CD4-positive, alpha-beta T cell treated with Interferon alpha-2 for 1 hour (primary cell): ENCODE measurements at regions not wholly inside any gene's neighbourhood (a gene's known extent, or its start where the extent isn't known, plus 50 kb on each side); places are given as distances from the start of the nearest gene placed in this dataset.
A peak's percentile ranks its signal among the peaks of the same experiment; 100 is the strongest.

Experiments used
- DNase-seq, 2 donors: peaks; one replicate each; pipeline ENCODE4 v3.0.0-alpha.2; 2020 to 2022

- no peak for DNase-seq
These were observed 331.6 kb upstream of the PTGER4 start for GRCh38 chr5:40347981-40348725.

GRCh38 chr5:40346901-40347300, 332.8 kb upstream of the PTGER4 start:
- no peak for DNase-seq

- peak in 1 of 2 donors; percentile 54 for DNase-seq
These were observed 341.3 kb upstream of the PTGER4 start for GRCh38 chr5:40338434-40338833.

- DNase-seq, result no peak
These were observed 345.5 kb upstream of the PTGER4 start for GRCh38 chr5:40334242-40334635.

GRCh38 chr5:40333459-40334241, 346.1 kb upstream of the PTGER4 start:
- peak in 1 of 2 donors; percentile 9 for DNase-seq

- DNase-seq, result no peak
These were observed 346.7 kb upstream of the PTGER4 start for GRCh38 chr5:40332970-40333369.

GRCh38 chr5:40331616-40332015, 348.1 kb upstream of the PTGER4 start:
- no peak for DNase-seq

GRCh38 chr5:40321514-40321913, 358.2 kb upstream of the PTGER4 start:
- no peak for DNase-seq

GRCh38 chr5:40318395-40318794, 361.3 kb upstream of the PTGER4 start:
- DNase-seq, result no peak

- DNase-seq, result no peak
These were observed 362.7 kb upstream of the PTGER4 start for GRCh38 chr5:40317023-40317422.

GRCh38 chr5:40315126-40315525, 364.6 kb upstream of the PTGER4 start:
- no peak for DNase-seq

- DNase-seq, result no peak
These were observed 365.4 kb upstream of the PTGER4 start for GRCh38 chr5:40314275-40314674.

- DNase-seq, result no peak
These were observed 367.5 kb upstream of the PTGER4 start for GRCh38 chr5:40312205-40312604.

GRCh38 chr5:40309851-40310250, 369.9 kb upstream of the PTGER4 start:
- DNase-seq, result no peak

GRCh38 chr5:40308867-40309266, 370.8 kb upstream of the PTGER4 start:
- no peak for DNase-seq

GRCh38 chr5:40307920-40308319, 371.8 kb upstream of the PTGER4 start:
- DNase-seq, result no peak

- DNase-seq, result no peak
These were observed 372.7 kb upstream of the PTGER4 start for GRCh38 chr5:40306869-40307487.

GRCh38 chr5:40292006-40292405, 387.7 kb upstream of the PTGER4 start:
- DNase-seq, result no peak

- DNase-seq, result no peak
These were observed 388.4 kb upstream of the PTGER4 start for GRCh38 chr5:40291338-40291737.

- DNase-seq, result no peak
These were observed 390.8 kb upstream of the PTGER4 start for GRCh38 chr5:40288800-40289485.

- DNase-seq, result no peak
These were observed 394.9 kb upstream of the PTGER4 start for GRCh38 chr5:40284863-40285262.

- no peak for DNase-seq
These were observed 400.8 kb upstream of the PTGER4 start for GRCh38 chr5:40278881-40279280.
